Activated T-cell treated with anti-CD3 and anti-CD28 coated beads, Interleukin-2, amount 50 U/mL, for 4 hours (primary cell): ENCODE measurements at regions not wholly inside any gene's neighbourhood (a gene's known extent, or its start where the extent isn't known, plus 50 kb on each side); places are given as distances from the start of the nearest gene placed in this dataset.
A peak's percentile ranks its signal among the peaks of the same experiment; 100 is the strongest.

ENCODE experiments used
- ATAC-seq, 2 donors: fragments of 200-7000 bp; cut with Tn5 transposase; one replicate each; pipeline ENCODE4 v1.10.0; 2021
- DNase-seq: peaks from one replicate; pipeline ENCODE4 v3.0.0-alpha.2; 2020
- H3K27me3 Mint-ChIP-seq: one replicate; pipeline ENCODE4 v1.8.0; 2021; ENCODE audit warnings: low read depth, mixed read lengths
- H3K36me3 Mint-ChIP-seq: one replicate; pipeline ENCODE4 v1.8.0; 2022; ENCODE audit warnings: mixed read lengths; ENCODE audit not compliant: insufficient read depth
- H3K4me1 Mint-ChIP-seq: one replicate; pipeline ENCODE4 v1.8.0; 2021; ENCODE audit warnings: low read depth, mixed read lengths
- H3K4me3 Mint-ChIP-seq: one replicate; pipeline ENCODE4 v1.8.0; 2021; ENCODE audit warnings: mild to moderate bottlenecking, moderate library complexity, mixed read lengths
- H3K9me3 Mint-ChIP-seq: one replicate; pipeline ENCODE4 v1.8.0; 2021; ENCODE audit warnings: mixed read lengths

DNA sequence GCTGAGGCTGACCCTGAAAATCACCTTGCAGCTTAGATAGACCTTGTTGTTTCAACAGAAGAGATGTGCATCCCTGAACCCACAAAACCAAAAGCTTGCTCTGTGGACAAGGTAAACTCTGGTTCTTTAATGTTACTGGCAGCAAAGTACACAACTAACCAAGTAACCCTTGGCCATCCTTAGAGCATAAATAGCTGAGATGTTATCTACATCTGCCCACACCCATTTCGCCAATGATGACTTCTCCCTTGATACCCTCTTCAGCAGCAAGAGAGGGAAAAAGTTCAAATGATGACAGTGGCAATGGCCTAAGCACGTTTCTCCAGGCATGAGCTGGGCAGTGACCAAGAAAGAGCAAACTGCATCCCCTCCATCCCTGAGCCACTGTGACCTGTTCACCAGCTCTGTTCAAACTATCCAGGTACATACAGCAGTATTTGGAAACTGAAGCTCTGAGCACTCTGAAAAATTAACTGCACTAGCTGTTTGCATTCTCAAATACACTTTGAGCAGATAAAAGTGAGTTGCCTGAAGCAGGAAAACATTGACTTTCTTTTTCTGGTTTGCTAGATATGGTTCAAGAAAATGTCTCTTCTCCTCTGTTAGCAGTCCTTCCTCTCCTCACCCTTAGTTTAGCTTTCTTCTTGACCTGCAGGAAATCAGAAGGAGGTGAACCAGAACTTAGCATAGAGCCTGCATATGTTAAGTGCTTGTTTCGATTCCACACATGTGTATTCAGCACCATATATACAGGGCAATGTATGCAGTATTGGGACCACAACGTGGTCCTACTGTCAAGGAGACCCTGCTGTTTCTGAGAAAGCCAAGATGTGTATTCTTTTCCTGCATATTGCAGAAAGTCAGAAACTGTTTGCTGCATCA is 231.7 kb downstream of the FOXO1 start:
- Mint-ChIP-seq H3K36me3 (no peaks in the 10 kb centered on the region), H3K9me3 (no peaks in the 10 kb centered on the region), H3K27me3 (no peaks in the 10 kb centered on the region), H3K4me1 (peaks cover 66% of the 10 kb centered on the region), H3K4me3 (peak overlapping the region; percentile 40)
- ATAC-seq (no peak), DNase-seq (no peak)

DNA sequence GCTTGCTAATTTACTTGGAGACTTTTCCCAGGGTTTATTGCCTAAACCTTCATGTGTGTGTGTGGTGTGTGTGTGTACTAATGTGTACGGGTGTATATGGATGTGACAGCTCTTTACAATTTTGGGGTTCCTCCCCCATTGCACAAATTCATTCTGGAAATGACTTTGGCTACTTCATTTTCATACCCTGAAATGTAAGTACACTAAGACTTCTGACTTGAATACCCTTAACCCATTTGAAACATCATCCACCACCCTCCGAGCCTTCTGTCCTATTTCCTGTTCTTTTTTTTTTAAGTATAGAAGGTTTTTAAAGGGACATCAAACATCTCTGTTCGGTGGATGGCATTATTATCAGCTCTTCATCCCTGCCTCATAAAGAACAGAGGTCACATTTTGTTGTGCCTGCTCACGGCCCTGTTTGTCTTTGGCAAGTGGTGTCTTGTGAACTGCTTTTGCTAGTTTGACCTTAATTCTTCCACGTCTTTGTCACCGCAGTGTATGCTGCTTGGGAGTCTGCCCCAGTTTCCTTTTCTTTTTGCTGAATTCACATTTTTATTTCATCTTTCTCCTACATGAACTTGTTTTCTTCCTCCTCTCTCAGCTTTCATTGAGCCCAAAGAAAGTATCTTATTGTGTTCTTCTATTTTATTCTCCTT is 228.3 kb downstream of the FOXO1 start:
- Mint-ChIP-seq H3K9me3 (no peaks in the 10 kb centered on the region), H3K36me3 (no peaks in the 10 kb centered on the region), H3K4me1 (peaks cover 46% of the 10 kb centered on the region), H3K4me3 (peak overlapping the region; percentile 65), H3K27me3 (no peaks in the 10 kb centered on the region)
- ATAC-seq, result no peak
- no peak for DNase-seq

DNA sequence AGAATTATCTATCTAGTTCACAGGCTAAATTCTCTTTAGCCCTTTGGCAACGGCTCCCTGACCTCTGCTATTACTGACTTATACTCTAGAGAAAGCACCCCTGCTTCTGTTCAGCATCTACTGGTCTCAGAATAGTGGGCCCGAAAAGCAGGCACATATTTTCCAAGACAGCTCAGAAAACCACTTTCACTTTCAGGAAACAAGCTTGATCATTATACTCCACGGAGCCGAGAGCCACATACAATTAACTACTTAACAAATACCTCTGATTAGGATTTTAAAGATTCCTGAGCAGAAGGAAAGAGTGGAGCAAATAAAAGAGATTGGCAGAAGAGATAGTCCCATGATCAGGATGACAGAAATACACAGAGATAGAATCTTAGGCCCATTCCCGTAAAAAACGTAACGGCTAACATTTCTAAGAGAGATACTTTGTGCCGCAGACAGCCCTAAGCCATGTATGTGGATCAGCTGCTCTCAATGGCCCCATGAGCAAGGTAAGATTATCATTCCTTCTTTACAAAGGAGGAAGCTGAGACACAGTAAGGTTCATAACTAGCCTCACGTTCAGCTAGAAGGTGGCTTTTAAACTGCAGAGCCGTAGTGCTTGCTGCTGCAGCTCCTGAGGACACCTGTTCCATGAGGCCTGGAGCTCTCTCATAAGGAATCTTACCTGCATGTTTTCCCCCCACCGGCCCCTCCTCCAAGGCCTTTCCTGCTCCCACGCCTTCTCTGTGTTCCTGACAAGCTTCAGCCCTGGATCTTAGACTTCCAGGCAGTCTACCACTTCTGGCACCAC is 227.2 kb downstream of the FOXO1 start:
- peak overlapping the region; percentile 65 for H3K4me3 Mint-ChIP-seq
- no peaks in the 10 kb centered on the region for H3K9me3 Mint-ChIP-seq
- no peaks in the 10 kb centered on the region for H3K27me3 Mint-ChIP-seq
- H3K36me3 Mint-ChIP-seq, result no peaks in the 10 kb centered on the region
- DNase-seq, result peak; percentile 11
- peak; percentile 85 to 90 for ATAC-seq
- peaks cover 36% of the 10 kb centered on the region for H3K4me1 Mint-ChIP-seq

GRCh38 chr13:40439928-40440327 is 226.5 kb downstream of the FOXO1 start:
- Mint-ChIP-seq H3K4me3 (no peak overlapping the region), H3K36me3 (no peaks in the 10 kb centered on the region), H3K4me1 (peaks cover 29% of the 10 kb centered on the region), H3K9me3 (no peaks in the 10 kb centered on the region), H3K27me3 (no peaks in the 10 kb centered on the region)
- DNase-seq (no peak), ATAC-seq (no peak)

DNA sequence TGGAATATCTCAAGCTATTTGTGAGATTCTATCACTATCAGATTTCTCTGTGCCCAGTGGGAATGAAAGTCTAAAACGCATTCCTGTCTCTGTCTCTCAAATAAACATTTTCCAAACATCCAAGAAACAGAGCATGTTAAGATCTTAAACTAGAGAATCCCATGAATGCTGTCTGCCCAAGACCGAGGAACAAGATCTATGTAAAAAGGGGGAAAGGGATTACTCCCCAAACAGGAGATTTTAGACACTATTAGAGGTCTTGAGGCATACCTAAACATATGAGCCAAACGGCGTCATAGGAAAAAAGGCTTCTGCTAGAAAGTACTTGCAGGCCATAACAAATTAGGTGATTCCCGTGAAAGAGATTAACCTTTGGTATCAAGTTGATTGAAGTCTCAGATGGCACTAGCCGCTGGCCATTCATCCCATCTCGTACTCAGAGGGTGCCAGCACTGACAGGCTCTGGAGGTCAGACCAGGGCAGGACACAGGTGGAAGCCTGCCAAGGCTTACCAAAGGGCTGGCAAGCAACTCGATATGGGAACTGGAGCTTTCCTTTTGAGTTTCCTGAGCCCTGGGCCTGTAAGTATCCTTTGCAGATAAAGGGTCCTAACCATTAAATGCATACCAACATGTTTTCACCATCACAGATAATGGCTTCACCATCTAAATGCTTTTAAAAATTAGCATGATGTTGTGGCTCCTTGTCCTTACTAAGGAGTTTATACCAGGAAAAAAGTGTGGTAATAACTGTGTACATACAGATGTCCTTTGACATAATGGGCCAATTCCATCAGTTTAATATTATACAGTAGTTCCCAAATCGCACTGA is 225.2 kb downstream of the FOXO1 start:
- DNase-seq (no peak), ATAC-seq (no peak)
- no peaks in the 10 kb centered on the region for H3K27me3 Mint-ChIP-seq
- no peaks in the 10 kb centered on the region for H3K9me3 Mint-ChIP-seq
- H3K4me1 Mint-ChIP-seq, result peaks cover 28% of the 10 kb centered on the region
- no peak overlapping the region for H3K4me3 Mint-ChIP-seq
- H3K36me3 Mint-ChIP-seq, result no peaks in the 10 kb centered on the region

GRCh38 chr13:40442231-40442630 is 224.2 kb downstream of the FOXO1 start:
- H3K4me3 Mint-ChIP-seq, result no peak overlapping the region
- no peaks in the 10 kb centered on the region for H3K9me3 Mint-ChIP-seq
- H3K4me1 Mint-ChIP-seq, result peaks cover 28% of the 10 kb centered on the region
- ATAC-seq (no peak), DNase-seq (no peak)
- H3K36me3 Mint-ChIP-seq, result no peaks in the 10 kb centered on the region
- H3K27me3 Mint-ChIP-seq, result no peaks in the 10 kb centered on the region

DNA sequence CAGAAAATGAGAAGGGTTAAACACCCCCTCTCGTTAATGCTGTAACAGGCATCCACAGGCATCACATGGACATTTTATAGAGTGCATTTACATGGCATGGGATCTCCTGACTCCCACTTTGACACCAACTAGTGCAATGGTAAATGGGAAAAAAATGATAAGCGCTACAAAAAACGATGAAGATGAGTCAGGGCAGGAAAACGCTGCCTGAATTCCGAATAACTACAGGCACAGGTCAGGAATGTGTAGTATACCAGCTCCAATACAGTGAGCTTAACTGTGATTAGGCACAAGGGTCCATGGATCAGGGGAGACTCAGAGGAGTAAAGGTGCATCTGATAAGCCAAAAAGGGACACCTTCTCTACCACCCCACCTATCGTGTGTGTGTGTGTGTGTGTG is 223.6 kb downstream of the FOXO1 start:
- Mint-ChIP-seq H3K27me3 (no peaks in the 10 kb centered on the region), H3K9me3 (no peaks in the 10 kb centered on the region), H3K36me3 (no peaks in the 10 kb centered on the region), H3K4me3 (no peak overlapping the region), H3K4me1 (peaks cover 26% of the 10 kb centered on the region)
- DNase-seq (no peak), ATAC-seq (no peak)

DNA sequence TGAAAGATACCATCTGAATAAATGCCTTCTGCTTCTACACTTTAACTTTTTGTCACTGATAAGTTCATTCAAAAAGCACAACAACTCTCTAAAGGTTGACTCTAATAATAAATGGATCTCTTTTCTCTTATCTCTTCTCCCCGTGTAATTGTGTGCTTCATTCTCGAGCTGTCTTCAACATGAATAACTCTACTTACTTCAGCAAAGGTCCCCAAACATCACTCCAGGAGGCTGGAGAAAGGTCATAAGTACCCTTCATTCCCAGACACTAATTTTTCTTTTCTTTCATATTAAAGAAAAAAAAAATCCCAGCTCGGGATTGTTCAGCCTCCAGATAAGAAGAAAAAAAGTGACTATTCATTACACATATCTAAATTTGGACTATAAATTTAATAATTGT is 222.2 kb downstream of the FOXO1 start:
- no peak for ATAC-seq
- no peaks in the 10 kb centered on the region for H3K27me3 Mint-ChIP-seq
- H3K9me3 Mint-ChIP-seq, result no peaks in the 10 kb centered on the region
- no peak for DNase-seq
- no peaks in the 10 kb centered on the region for H3K36me3 Mint-ChIP-seq
- H3K4me3 Mint-ChIP-seq, result no peak overlapping the region
- peaks cover 15% of the 10 kb centered on the region for H3K4me1 Mint-ChIP-seq

GRCh38 chr13:40445557-40445990 is 220.9 kb downstream of the FOXO1 start:
- peaks cover 4% of the 10 kb centered on the region for H3K9me3 Mint-ChIP-seq
- H3K4me1 Mint-ChIP-seq, result peaks cover 9% of the 10 kb centered on the region
- no peaks in the 10 kb centered on the region for H3K27me3 Mint-ChIP-seq
- DNase-seq (no peak), ATAC-seq (peak; percentile 43 to 84)
- no peak overlapping the region for H3K4me3 Mint-ChIP-seq
- peaks cover 2% of the 10 kb centered on the region for H3K36me3 Mint-ChIP-seq

- Mint-ChIP-seq H3K36me3 (peaks cover 2% of the 10 kb centered on the region), H3K4me3 (no peak overlapping the region), H3K4me1 (peaks cover 9% of the 10 kb centered on the region), H3K9me3 (peaks cover 4% of the 10 kb centered on the region), H3K27me3 (no peaks in the 10 kb centered on the region)
- DNase-seq, result no peak
- no peak for ATAC-seq
Observed at GRCh38 chr13:40446365-40446764, 220.1 kb downstream of the FOXO1 start.

GRCh38 chr13:40447857-40448256 is 218.6 kb downstream of the FOXO1 start:
- DNase-seq (no peak), ATAC-seq (no peak)
- Mint-ChIP-seq H3K27me3 (no peaks in the 10 kb centered on the region), H3K36me3 (peaks cover 2% of the 10 kb centered on the region), H3K4me3 (no peak overlapping the region), H3K4me1 (peaks cover 13% of the 10 kb centered on the region), H3K9me3 (peaks cover 4% of the 10 kb centered on the region)

- Mint-ChIP-seq H3K27me3 (no peaks in the 10 kb centered on the region), H3K9me3 (peaks cover 4% of the 10 kb centered on the region), H3K4me1 (peaks cover 11% of the 10 kb centered on the region), H3K36me3 (peaks cover 2% of the 10 kb centered on the region), H3K4me3 (no peak overlapping the region)
- ATAC-seq (no peak), DNase-seq (no peak)
Observed at GRCh38 chr13:40452038-40452666, 214.3 kb downstream of the FOXO1 start.

DNA sequence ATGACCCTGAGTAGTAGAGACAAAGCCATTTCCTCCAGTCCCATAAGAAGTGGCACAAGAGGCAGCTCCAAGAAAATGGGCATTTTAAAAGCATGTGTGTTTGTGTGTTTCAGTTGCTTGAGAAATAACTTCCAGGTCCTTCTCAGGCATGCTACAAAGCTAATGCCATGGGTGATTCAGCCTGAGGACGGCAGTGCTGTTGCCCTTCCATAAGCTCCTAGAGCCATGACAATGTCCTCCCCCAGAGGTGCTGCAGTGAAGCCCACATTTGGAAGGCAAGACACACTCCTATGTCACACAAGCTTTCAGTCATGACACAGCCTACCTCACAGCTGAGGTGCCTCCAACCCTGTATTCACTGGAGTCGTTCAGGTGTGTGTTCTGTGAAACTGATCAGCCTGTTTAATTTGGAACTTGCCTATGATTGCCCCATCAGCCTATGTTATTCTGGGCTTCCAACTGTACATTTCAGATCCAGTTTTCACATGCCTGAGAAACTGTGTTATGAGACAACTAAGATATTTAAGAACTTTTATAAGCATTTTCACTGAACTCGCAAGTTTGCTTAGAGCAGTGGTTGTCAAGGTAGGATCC is 213.6 kb downstream of the FOXO1 start:
- no peak for ATAC-seq
- peaks cover 2% of the 10 kb centered on the region for H3K36me3 Mint-ChIP-seq
- no peak overlapping the region for H3K4me3 Mint-ChIP-seq
- peaks cover 11% of the 10 kb centered on the region for H3K4me1 Mint-ChIP-seq
- no peaks in the 10 kb centered on the region for H3K27me3 Mint-ChIP-seq
- no peak for DNase-seq
- peaks cover 4% of the 10 kb centered on the region for H3K9me3 Mint-ChIP-seq
